RWPE1 (cell line): ENCODE measurements at regions not wholly inside any gene's neighbourhood (a gene's known extent, or its start where the extent isn't known, plus 50 kb on each side); places are given as distances from the start of the nearest gene placed in this dataset.

Source experiments
- CTCF ChIA-PET: fragments of 350-600 bp; sonication (Branson Sonifier 250); formaldehyde crosslinking; extraction: SDS; loops from one replicate; lab custom pipeline; 2021; lab: Yijun Ruan, JAX
- POLR2A ChIA-PET: fragments of 400-600 bp; formaldehyde crosslinking; extraction: SDS; loops from one replicate; lab custom pipeline; 2020; ENCODE audit warnings: antibody characterized with exemption; ENCODE audit not compliant: low non-redundant PET; lab: Yijun Ruan, JAX
- DNase-seq: peaks from one replicate; pipeline ENCODE4 v3.0.0; 2012; ENCODE audit warnings: low spot score
- H3K27ac ChIP-seq: fragments of 450-650 bp; 2 replicates; pipeline ENCODE4 v1.5.1; 2017
- TF ChIP-seq, protein P1 (sequence below): fragments of 450-650 bp; conservative IDR thresholded peaks from 2 replicates; pipeline ENCODE4 v1.5.1; 2017; ENCODE audit warnings: low read depth, mild to moderate bottlenecking

DNA sequence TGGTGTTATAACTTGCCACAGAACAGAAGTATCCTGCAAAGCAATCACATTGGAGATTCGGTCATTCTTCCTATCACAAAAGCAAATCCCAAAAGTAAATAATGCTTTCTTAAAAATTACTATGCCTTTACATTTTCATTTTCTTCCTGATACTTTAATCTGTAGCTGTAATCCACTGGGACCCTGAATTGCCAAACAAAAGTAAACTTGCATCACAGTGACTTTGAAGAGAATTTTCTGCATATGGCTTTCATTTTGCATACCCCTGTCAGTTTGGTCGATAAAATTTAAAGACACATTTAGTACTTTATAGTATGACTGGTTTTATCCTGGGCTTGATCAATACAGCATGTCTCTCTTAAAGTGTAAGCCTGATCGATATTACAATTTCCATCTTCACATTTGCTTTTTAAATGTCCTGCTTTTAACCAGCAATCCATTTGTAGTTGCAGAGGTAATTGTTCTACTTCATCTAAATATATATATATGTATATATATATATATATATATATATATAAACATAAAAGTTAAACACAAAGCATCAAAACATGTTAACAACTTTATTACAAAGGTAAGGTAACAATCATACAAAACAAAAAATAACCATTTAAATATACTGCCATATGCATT, 53.7 kb upstream of the PLEKHA5 start:
- POLR2A ChIA-PET = no interaction called here
- CTCF ChIA-PET = no interaction called here
- no peak overlapping the region for H3K27ac ChIP-seq
- DNase-seq = no peak
- TF ChIP-seq, protein P1, sequence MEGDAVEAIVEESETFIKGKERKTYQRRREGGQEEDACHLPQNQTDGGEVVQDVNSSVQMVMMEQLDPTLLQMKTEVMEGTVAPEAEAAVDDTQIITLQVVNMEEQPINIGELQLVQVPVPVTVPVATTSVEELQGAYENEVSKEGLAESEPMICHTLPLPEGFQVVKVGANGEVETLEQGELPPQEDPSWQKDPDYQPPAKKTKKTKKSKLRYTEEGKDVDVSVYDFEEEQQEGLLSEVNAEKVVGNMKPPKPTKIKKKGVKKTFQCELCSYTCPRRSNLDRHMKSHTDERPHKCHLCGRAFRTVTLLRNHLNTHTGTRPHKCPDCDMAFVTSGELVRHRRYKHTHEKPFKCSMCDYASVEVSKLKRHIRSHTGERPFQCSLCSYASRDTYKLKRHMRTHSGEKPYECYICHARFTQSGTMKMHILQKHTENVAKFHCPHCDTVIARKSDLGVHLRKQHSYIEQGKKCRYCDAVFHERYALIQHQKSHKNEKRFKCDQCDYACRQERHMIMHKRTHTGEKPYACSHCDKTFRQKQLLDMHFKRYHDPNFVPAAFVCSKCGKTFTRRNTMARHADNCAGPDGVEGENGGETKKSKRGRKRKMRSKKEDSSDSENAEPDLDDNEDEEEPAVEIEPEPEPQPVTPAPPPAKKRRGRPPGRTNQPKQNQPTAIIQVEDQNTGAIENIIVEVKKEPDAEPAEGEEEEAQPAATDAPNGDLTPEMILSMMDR = no peak
